ENCODE measurements at regions not wholly inside any gene's neighbourhood (a gene's known extent, or its start where the extent isn't known, plus 50 kb on each side); places are given as distances from the start of the nearest gene placed in this dataset.

DNA sequence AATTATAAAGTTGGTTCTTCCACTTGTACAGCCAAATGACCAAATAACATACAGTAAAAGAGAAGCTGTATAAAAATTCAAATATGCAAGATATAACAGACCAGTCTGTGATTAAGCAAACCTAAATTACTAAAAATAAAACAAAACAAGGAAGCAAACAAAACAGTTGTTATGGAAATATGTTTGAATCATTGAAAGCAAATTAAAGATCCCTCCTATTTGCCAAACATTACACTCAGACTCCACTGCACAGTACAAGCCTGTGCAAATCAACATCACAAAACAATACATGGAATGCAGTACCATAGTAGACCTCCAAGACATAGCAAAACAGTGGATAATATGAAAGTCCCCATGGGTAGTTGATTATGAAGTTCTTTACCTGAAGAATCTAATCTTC is 288.1 kb upstream of the PTGER4 start:
- no peaks in the 10 kb centered on the region for H3K4me1 ChIP-seq
- H3K9me3 ChIP-seq: no peaks in the 10 kb centered on the region
- H3K36me3 ChIP-seq (ENCODE audit: low read depth, missing control alignments): no peaks in the 10 kb centered on the region
- intact Hi-C loops (cut with DNase I; ENCODE audit: low total_unique reads): no loop called here
- no peak for DNase-seq
- no peaks in the 10 kb centered on the region for H3K27me3 ChIP-seq
- TF ChIP-seq POLR2A (IDR thresholded peaks at IDR 0.05): no peak
- TF ChIP-seq, protein P1, sequence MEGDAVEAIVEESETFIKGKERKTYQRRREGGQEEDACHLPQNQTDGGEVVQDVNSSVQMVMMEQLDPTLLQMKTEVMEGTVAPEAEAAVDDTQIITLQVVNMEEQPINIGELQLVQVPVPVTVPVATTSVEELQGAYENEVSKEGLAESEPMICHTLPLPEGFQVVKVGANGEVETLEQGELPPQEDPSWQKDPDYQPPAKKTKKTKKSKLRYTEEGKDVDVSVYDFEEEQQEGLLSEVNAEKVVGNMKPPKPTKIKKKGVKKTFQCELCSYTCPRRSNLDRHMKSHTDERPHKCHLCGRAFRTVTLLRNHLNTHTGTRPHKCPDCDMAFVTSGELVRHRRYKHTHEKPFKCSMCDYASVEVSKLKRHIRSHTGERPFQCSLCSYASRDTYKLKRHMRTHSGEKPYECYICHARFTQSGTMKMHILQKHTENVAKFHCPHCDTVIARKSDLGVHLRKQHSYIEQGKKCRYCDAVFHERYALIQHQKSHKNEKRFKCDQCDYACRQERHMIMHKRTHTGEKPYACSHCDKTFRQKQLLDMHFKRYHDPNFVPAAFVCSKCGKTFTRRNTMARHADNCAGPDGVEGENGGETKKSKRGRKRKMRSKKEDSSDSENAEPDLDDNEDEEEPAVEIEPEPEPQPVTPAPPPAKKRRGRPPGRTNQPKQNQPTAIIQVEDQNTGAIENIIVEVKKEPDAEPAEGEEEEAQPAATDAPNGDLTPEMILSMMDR (IDR thresholded peaks at IDR 0.05): no peak
- no peak overlapping the region for H3K27ac ChIP-seq
- H3K4me3 ChIP-seq: no peak overlapping the region

DNA sequence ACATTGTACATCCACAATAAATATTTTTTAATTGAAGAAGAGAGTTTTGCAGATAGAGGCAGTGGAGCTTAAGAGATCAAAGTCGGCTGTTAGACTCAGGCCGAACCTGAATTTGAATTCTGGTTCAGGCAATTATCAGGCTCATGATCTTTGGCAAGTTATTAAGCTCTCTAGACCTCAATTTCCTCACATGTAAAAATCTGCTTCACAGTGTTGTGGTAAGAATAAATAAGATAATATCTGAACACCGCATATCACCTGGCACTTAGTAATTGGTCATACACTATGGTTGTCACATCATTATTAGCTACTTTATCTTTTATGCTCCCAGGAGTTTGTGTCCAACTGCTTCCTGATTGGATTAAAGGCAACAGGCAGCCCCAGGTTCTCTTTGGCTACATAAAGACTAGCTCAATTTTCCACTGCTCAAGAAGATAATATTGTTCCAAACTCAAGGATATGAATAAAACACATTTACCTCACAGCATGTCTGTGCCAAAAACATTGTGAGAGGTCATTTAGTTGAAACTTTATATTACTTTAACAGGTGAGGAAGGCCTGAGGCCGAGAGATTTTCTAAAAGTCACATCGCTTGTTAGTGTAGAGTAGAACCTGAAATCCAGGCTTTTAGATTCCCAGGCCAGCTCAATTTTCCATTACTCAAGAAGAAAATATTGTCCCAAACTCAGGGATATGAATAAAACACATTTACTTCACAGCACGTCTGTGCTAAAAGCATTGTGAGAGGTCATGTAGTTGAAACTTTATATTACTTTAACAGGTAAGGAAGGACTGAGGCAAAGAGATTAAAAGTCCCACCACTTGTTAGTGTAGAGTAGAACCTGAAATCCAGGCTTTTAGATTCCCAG is 289.2 kb upstream of the PTGER4 start:
- Histone ChIP-seq H3K4me3 (no peak overlapping the region), H3K4me1 (no peaks in the 10 kb centered on the region), H3K9me3 (no peaks in the 10 kb centered on the region), H3K27me3 (no peaks in the 10 kb centered on the region), H3K36me3 (ENCODE audit: low read depth, missing control alignments) (no peaks in the 10 kb centered on the region), H3K27ac (no peak overlapping the region)
- WGBS, 2 donors: 81 to 83% methylated on average over 6 of the region's 6 CpGs
- no peak for TF ChIP-seq POLR2A (IDR thresholded peaks at IDR 0.05)
- TF ChIP-seq, protein P1 (IDR thresholded peaks at IDR 0.05): no peak
- intact Hi-C loops (cut with DNase I; ENCODE audit: low total_unique reads): no loop called here
- no peak for DNase-seq

DNA sequence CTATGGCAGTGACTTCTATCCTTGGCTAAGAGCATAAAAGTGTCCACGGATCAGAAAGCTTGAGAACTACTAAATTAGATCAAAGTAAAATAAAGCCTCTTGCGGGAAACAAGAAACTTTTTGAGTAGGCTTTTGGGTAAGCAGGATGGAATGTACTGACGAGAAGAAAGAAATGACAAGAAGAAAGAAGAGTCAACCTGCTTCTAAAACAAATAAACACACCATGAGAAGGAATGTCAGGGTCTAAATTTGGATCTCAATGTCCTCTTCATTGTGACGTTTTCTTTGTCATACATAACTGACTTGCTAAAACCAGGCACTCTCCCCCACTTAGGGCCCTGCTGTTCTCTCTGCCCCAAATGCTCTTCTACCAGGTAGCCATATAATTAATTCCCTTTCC is 290.1 kb upstream of the PTGER4 start:
- Histone ChIP-seq H3K27me3 (no peaks in the 10 kb centered on the region), H3K36me3 (ENCODE audit: low read depth, missing control alignments) (no peaks in the 10 kb centered on the region), H3K4me1 (no peaks in the 10 kb centered on the region), H3K27ac (no peak overlapping the region), H3K4me3 (no peak overlapping the region), H3K9me3 (no peaks in the 10 kb centered on the region)
- TF ChIP-seq POLR2A (IDR thresholded peaks at IDR 0.05): no peak
- TF ChIP-seq, protein P1 (IDR thresholded peaks at IDR 0.05): no peak
- intact Hi-C loops (cut with DNase I; ENCODE audit: low total_unique reads): no loop called here
- 68 to 85% methylated on average over 4 of the region's 4 CpGs for WGBS, 2 donors
- DNase-seq: no peak

DNA sequence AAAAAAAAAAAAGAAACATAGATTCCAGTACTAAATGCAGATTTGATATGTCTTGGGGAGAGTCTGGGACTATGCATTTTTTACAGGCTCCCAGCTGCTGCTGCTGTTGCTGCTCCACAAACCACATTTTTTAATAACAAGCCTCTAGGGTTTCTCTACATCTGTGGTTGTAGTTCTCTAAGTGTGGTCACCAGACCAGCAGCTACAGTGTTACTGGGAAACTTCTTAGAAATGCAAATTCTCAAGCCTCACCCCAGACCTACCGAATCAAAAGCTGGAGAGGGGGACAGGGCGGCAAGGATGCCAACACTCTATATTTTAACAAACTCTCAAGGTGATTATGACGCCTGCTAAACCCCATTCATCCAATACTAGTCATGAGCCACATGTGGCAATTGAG is 293.4 kb upstream of the PTGER4 start:
- TF ChIP-seq POLR2A (IDR thresholded peaks at IDR 0.05): no peak
- TF ChIP-seq, protein P1 (IDR thresholded peaks at IDR 0.05): no peak
- no peak overlapping the region for H3K27ac ChIP-seq
- no peaks in the 10 kb centered on the region for H3K4me1 ChIP-seq
- no peaks in the 10 kb centered on the region for H3K27me3 ChIP-seq
- no peaks in the 10 kb centered on the region for H3K9me3 ChIP-seq
- 64 to 78% methylated on average over 3 of the region's 3 CpGs for WGBS, 2 donors
- intact Hi-C loops (cut with DNase I; ENCODE audit: low total_unique reads): no loop called here
- H3K4me3 ChIP-seq: no peak overlapping the region
- no peak for DNase-seq
- H3K36me3 ChIP-seq (ENCODE audit: low read depth, missing control alignments): no peaks in the 10 kb centered on the region

DNA sequence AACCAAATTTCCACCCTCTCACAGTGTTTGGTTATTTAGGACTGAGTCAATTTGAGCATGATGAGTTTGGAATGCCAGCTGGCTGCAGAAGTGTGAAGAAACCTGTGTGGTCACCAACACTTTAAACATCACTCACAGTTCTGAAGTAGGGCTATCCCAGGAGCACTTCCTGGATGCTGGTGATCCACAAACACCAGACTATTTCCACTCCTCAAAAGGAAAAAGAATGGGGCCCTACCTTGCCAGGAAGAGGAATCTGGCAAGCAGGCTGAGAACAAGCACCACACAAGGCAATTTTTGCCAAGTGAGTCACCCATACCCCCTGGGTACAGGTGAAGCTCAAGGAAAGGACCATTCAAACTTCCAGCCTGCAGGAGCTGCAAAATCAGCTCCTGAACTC is 294.2 kb upstream of the PTGER4 start:
- Histone ChIP-seq H3K36me3 (ENCODE audit: low read depth, missing control alignments) (no peaks in the 10 kb centered on the region), H3K27me3 (no peaks in the 10 kb centered on the region), H3K4me1 (no peaks in the 10 kb centered on the region), H3K9me3 (no peaks in the 10 kb centered on the region), H3K4me3 (no peak overlapping the region), H3K27ac (no peak overlapping the region)
- TF ChIP-seq, protein P1 (IDR thresholded peaks at IDR 0.05): no peak
- TF ChIP-seq POLR2A (IDR thresholded peaks at IDR 0.05): no peak
- DNase-seq: no peak
- intact Hi-C loops (cut with DNase I; ENCODE audit: low total_unique reads): no loop called here

All from testis (tissue), 2 donors.